ENCODE measurements at regions not wholly inside any gene's neighbourhood (a gene's known extent, or its start where the extent isn't known, plus 50 kb on each side); places are given as distances from the start of the nearest gene placed in this dataset.

DNA sequence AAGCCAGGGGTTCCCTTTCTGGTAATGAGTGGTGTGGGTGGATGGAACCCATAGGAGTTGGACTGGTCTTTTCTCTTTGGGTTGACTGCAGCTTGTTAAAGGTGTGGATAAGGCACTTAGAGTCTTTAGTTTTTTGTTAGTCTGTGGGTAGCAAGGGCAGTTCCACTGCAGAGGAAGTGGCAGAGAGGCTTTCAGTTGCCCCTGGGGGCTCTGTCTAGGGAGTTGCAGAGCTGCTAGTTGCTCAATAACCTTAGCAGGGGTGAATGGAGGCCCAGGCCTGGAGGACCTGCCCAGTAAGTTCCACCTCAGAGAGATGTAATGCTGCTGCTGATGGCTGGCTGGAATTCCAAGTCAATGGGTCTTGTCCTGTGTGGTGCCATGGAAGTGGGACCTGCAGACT is 282.6 kb upstream of the NDST4 start:
- TF ChIP-seq, protein P1, sequence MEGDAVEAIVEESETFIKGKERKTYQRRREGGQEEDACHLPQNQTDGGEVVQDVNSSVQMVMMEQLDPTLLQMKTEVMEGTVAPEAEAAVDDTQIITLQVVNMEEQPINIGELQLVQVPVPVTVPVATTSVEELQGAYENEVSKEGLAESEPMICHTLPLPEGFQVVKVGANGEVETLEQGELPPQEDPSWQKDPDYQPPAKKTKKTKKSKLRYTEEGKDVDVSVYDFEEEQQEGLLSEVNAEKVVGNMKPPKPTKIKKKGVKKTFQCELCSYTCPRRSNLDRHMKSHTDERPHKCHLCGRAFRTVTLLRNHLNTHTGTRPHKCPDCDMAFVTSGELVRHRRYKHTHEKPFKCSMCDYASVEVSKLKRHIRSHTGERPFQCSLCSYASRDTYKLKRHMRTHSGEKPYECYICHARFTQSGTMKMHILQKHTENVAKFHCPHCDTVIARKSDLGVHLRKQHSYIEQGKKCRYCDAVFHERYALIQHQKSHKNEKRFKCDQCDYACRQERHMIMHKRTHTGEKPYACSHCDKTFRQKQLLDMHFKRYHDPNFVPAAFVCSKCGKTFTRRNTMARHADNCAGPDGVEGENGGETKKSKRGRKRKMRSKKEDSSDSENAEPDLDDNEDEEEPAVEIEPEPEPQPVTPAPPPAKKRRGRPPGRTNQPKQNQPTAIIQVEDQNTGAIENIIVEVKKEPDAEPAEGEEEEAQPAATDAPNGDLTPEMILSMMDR (IDR thresholded peaks at IDR 0.05), result no peak
- no peak for TF ChIP-seq POLR2AphosphoS5 (IDR thresholded peaks at IDR 0.05)
- no peak for TF ChIP-seq POLR2A (IDR thresholded peaks at IDR 0.05)
- no peak for TF ChIP-seq EP300 (IDR thresholded peaks at IDR 0.05)

Data from suprapubic skin (tissue), 4 donors.